Endodermal cell (in vitro differentiated cells): ENCODE measurements at regions not wholly inside any gene's neighbourhood (a gene's known extent, or its start where the extent isn't known, plus 50 kb on each side); places are given as distances from the start of the nearest gene placed in this dataset.

Experiments used
- DNase-seq: peaks from one replicate; pipeline ENCODE4 v3.0.0-alpha.2; 2017
- H3K27ac ChIP-seq: 2 replicates; pipeline ENCODE4 v1.5.1; 2013; ENCODE audit warnings: mild to moderate bottlenecking, low read depth, low read length, moderate library complexity
- H3K27me3 ChIP-seq: 2 replicates; pipeline ENCODE4 v1.6.1; 2013; ENCODE audit warnings: mild to moderate bottlenecking, low read length, moderate library complexity; ENCODE audit not compliant: insufficient read depth, control insufficient read depth, poor library complexity, severe bottlenecking
- H3K36me3 ChIP-seq: 2 replicates; pipeline ENCODE4 v1.7.0; 2013; ENCODE audit warnings: mild to moderate bottlenecking, low read length, moderate library complexity; ENCODE audit not compliant: control insufficient read depth, insufficient read depth
- H3K4me1 ChIP-seq: one replicate; pipeline ENCODE4 v1.7.0; 2013; ENCODE audit warnings: low read length; ENCODE audit not compliant: control insufficient read depth, insufficient read depth
- H3K4me3 ChIP-seq: 2 replicates; pipeline ENCODE4 v1.5.1; 2013; ENCODE audit warnings: mild to moderate bottlenecking, low read length, moderate library complexity
- H3K9ac ChIP-seq: 2 replicates; pipeline ENCODE4 v1.6.1; 2013; ENCODE audit warnings: mild to moderate bottlenecking, low read length, moderate library complexity; ENCODE audit not compliant: poor library complexity, severe bottlenecking; ENCODE audit errors: extremely low read depth
- H3K9me3 ChIP-seq: 2 replicates; pipeline ENCODE4 v1.6.1; 2013; ENCODE audit warnings: mild to moderate bottlenecking, low read length, moderate library complexity; ENCODE audit not compliant: control insufficient read depth
- H3K27ac Mint-ChIP-seq: 2 replicates; pipeline ENCODE4 v1.8.0; 2020; ENCODE audit warnings: mixed read lengths
- H3K27me3 Mint-ChIP-seq: 2 replicates; pipeline ENCODE4 v1.8.0; 2021; ENCODE audit warnings: mild to moderate bottlenecking, mixed read lengths; ENCODE audit not compliant: insufficient read depth
- H3K36me3 Mint-ChIP-seq: 2 replicates; pipeline ENCODE4 v1.8.0; 2020; ENCODE audit warnings: low read depth, mixed read lengths
- H3K4me1 Mint-ChIP-seq: 2 replicates; pipeline ENCODE4 v1.8.0; 2020; ENCODE audit warnings: mixed read lengths
- H3K4me3 Mint-ChIP-seq: 2 replicates; pipeline ENCODE4 v1.8.0; 2020; ENCODE audit warnings: mild to moderate bottlenecking, moderate library complexity, mixed read lengths
- H3K9me3 Mint-ChIP-seq: 2 replicates; pipeline ENCODE4 v1.8.0; 2020; ENCODE audit warnings: mild to moderate bottlenecking, mixed read lengths
- CTCF ChIP-seq: fragments of 200-600 bp; sonication (generic); conservative IDR thresholded peaks from 2 replicates; pipeline ENCODE4 v1.5.0; 2021; ENCODE audit warnings: antibody characterized with exemption, mild to moderate bottlenecking
- WGBS, 2 experiments: methylation state at CpG; one replicate each; pipeline versions ENCODE4 v1.1.5 to v1.1.7; 2013; ENCODE audit warnings: missing lambda C conversion rate in 2 of 2, mixed read lengths in 1 of 2; ENCODE audit not compliant: insufficient coverage in 1 of 2, insufficient read length in 1 of 2; 5-methylcytosine and 5-hydroxymethylcytosine counted together

- Mint-ChIP-seq H3K9me3 (no peaks in the 10 kb centered on the region), H3K36me3 (no peaks in the 10 kb centered on the region), H3K27ac (no peak overlapping the region), H3K27me3 (no peaks in the 10 kb centered on the region), H3K4me3 (no peak overlapping the region), H3K4me1 (peaks cover 9% of the 10 kb centered on the region)
- H3K4me3 ChIP-seq = no peak overlapping the region
- 92 to 100% methylated on average over 1 to 2 of the region's 2 CpGs for WGBS, 2 experiments
- no peaks in the 10 kb centered on the region for H3K9me3 ChIP-seq
- peaks cover 6% of the 10 kb centered on the region for H3K4me1 ChIP-seq
- no peak for DNase-seq
- no peaks in the 10 kb centered on the region for H3K36me3 ChIP-seq
- no peak overlapping the region for H3K27ac ChIP-seq
- H3K27me3 ChIP-seq = no peaks in the 10 kb centered on the region
- TF ChIP-seq CTCF = no peak
- no peak overlapping the region for H3K9ac ChIP-seq
These were observed 1617.2 kb downstream of the PCDH7 start for GRCh38 chr4:32337403-32337802.

- Mint-ChIP-seq H3K4me3 (no peak overlapping the region), H3K4me1 (peaks cover 9% of the 10 kb centered on the region), H3K27ac (no peak overlapping the region), H3K36me3 (no peaks in the 10 kb centered on the region), H3K9me3 (no peaks in the 10 kb centered on the region), H3K27me3 (no peaks in the 10 kb centered on the region)
- TF ChIP-seq CTCF = peak; percentile 59
- Histone ChIP-seq H3K9ac (no peak overlapping the region), H3K4me3 (no peak overlapping the region), H3K27ac (no peak overlapping the region), H3K36me3 (no peaks in the 10 kb centered on the region), H3K9me3 (no peaks in the 10 kb centered on the region), H3K27me3 (no peaks in the 10 kb centered on the region), H3K4me1 (peaks cover 6% of the 10 kb centered on the region)
- no peak for DNase-seq
These were observed 1620.4 kb downstream of the PCDH7 start for GRCh38 chr4:32340591-32340990.

GRCh38 chr4:32341342-32341741 is 1621.2 kb downstream of the PCDH7 start:
- no peak for DNase-seq
- H3K4me1 Mint-ChIP-seq = peaks cover 9% of the 10 kb centered on the region
- H3K9ac ChIP-seq = no peak overlapping the region
- no peaks in the 10 kb centered on the region for H3K36me3 ChIP-seq
- H3K4me1 ChIP-seq = peaks cover 6% of the 10 kb centered on the region
- no peak for TF ChIP-seq CTCF
- H3K36me3 Mint-ChIP-seq = no peaks in the 10 kb centered on the region
- H3K4me3 Mint-ChIP-seq = no peak overlapping the region
- no peak overlapping the region for H3K27ac ChIP-seq
- H3K9me3 Mint-ChIP-seq = no peaks in the 10 kb centered on the region
- H3K27me3 ChIP-seq = no peaks in the 10 kb centered on the region
- WGBS, 2 experiments = 100% methylated on average over 1 of the region's 1 CpG; no CpG with 5 or more reads in 1 of the 2 experiments
- H3K9me3 ChIP-seq = no peaks in the 10 kb centered on the region
- H3K4me3 ChIP-seq = no peak overlapping the region
- no peaks in the 10 kb centered on the region for H3K27me3 Mint-ChIP-seq
- H3K27ac Mint-ChIP-seq = no peak overlapping the region
